ENCODE measurements at regions not wholly inside any gene's neighbourhood (a gene's known extent, or its start where the extent isn't known, plus 50 kb on each side); places are given as distances from the start of the nearest gene placed in this dataset.

GRCh38 chr2:211144078-211144477, 587.7 kb downstream of the CPS1 start:
- no peaks in the 10 kb centered on the region for H3F3A ChIP-seq (replicated peaks; ENCODE audit: low read depth)

More at GRCh38 chr2:211144078-211144477, 587.7 kb downstream of the CPS1 start:
- H4K20me1 ChIP-seq (replicated peaks; ENCODE audit: insufficient read depth) = no peaks in the 10 kb centered on the region
- H3K27me3 Mint-ChIP-seq (ENCODE audit: insufficient read depth, low read depth, poor library complexity) = no peaks in the 10 kb centered on the region
- H3K4me3 ChIP-seq = no peak overlapping the region
- H3K36me3 ChIP-seq (ENCODE audit: insufficient read depth) = no peaks in the 10 kb centered on the region
- no peak for ATAC-seq
- H3K27ac ChIP-seq (ENCODE audit: low read depth) = no peak overlapping the region
- H2AFZ ChIP-seq = no peak overlapping the region
- H3K4me3 Mint-ChIP-seq = no peak overlapping the region
- no peak for DNase-seq (ENCODE audit: low spot score)
- H3K27me3 ChIP-seq (ENCODE audit: insufficient read depth) = no peaks in the 10 kb centered on the region
- H3K9me2 ChIP-seq (ENCODE audit: insufficient read depth) = no peaks in the 10 kb centered on the region
- H3K9me3 Mint-ChIP-seq = peaks cover 9% of the 10 kb centered on the region
- H3K4me2 ChIP-seq = no peak overlapping the region
- no peaks in the 10 kb centered on the region for H3K79me2 ChIP-seq (replicated peaks; ENCODE audit: insufficient read depth)
- TF ChIP-seq REST (IDR thresholded peaks at IDR 0.05; ENCODE audit: unreplicated experiment) (no peak), ZNF114 (CRISPR knock-in tag; IDR thresholded peaks at IDR 0.05) (no peak), CREB1 (CRISPR knock-in tag; IDR thresholded peaks at IDR 0.05; ENCODE audit: low read depth) (no peak), JUNB (IDR thresholded peaks at IDR 0.05; ENCODE audit: unreplicated experiment) (no peak), POLR2AphosphoS5 (IDR thresholded peaks at IDR 0.05; ENCODE audit: low read depth) (no peak)
- TF ChIP-seq, protein P1, sequence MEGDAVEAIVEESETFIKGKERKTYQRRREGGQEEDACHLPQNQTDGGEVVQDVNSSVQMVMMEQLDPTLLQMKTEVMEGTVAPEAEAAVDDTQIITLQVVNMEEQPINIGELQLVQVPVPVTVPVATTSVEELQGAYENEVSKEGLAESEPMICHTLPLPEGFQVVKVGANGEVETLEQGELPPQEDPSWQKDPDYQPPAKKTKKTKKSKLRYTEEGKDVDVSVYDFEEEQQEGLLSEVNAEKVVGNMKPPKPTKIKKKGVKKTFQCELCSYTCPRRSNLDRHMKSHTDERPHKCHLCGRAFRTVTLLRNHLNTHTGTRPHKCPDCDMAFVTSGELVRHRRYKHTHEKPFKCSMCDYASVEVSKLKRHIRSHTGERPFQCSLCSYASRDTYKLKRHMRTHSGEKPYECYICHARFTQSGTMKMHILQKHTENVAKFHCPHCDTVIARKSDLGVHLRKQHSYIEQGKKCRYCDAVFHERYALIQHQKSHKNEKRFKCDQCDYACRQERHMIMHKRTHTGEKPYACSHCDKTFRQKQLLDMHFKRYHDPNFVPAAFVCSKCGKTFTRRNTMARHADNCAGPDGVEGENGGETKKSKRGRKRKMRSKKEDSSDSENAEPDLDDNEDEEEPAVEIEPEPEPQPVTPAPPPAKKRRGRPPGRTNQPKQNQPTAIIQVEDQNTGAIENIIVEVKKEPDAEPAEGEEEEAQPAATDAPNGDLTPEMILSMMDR (conservative IDR thresholded peaks at IDR 0.05; ENCODE audit: low read depth in 2 of 2) = no peak
- H3K36me3 Mint-ChIP-seq (ENCODE audit: low read depth) = peaks cover 9% of the 10 kb centered on the region; the same call in 1 of the 3 replicates
- no peaks in the 10 kb centered on the region for H3K4me1 Mint-ChIP-seq
- no peaks in the 10 kb centered on the region for H3K4me1 ChIP-seq (ENCODE audit: insufficient read depth)
- H3K27ac Mint-ChIP-seq = no peak overlapping the region

Data from GM23338 (cell line).